ENCODE measurements at regions not wholly inside any gene's neighbourhood (a gene's known extent, or its start where the extent isn't known, plus 50 kb on each side); places are given as distances from the start of the nearest gene placed in this dataset.

DNA sequence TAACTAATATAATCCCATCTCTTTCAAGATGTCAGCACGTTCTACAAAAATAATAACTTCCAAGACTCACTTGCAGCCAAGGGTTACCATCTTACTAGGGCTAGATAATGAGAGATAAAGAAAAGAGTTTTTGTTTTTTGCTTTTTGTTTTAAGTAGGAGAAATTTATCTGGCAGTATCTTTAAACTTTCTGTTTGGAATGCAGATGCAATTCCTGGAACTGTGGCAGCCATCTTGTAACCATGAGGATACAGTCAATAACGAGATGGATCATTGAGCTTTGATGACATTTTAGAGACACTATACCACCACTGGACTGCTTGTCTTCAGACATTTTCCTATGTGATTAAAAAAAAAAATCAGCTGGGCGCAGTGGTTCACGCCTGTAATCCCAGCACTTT, 171.2 kb upstream of the ARID2 start:
- Histone ChIP-seq H2BK120ac (ENCODE audit: low read depth, low read length) (no peak overlapping the region), H4K91ac (ENCODE audit: low read length) (no peak overlapping the region), H2BK15ac (ENCODE audit: low read depth, poor library complexity, severe bottlenecking) (no peak overlapping the region), H2BK12ac (ENCODE audit: low read length in 2 of 2) (no peak overlapping the region), H2AFZ (ENCODE audit: low read depth, low read length) (no peak overlapping the region), H3K4ac (ENCODE audit: low read depth in 1 of 2, low read length in 2 of 2) (no peak overlapping the region), H4K8ac (ENCODE audit: low read length) (no peak overlapping the region), H3K36me3 (ENCODE audit: control insufficient read depth in 1 of 2, insufficient read depth in 2 of 2, low read depth in 1 of 2, low read length in 2 of 2) (no peaks in the 10 kb centered on the region), H3K27ac (ENCODE audit: low read length, poor library complexity, severe bottlenecking) (no peak overlapping the region), H3K9me3 (ENCODE audit: control insufficient read depth, low read length) (no peaks in the 10 kb centered on the region), H3K4me1 (ENCODE audit: control insufficient read depth, insufficient read depth, low read depth, low read length) (no peaks in the 10 kb centered on the region), H3K18ac (ENCODE audit: low read depth in 1 of 2, low read length in 2 of 2) (no peak overlapping the region), H3K27me3 (ENCODE audit: control insufficient read depth in 1 of 2, insufficient read depth in 1 of 2, low read length in 2 of 2) (no peaks in the 10 kb centered on the region), H3K9ac (ENCODE audit: low read length) (no peak overlapping the region), H2BK5ac (ENCODE audit: low read depth, low read length, poor library complexity, severe bottlenecking) (no peak overlapping the region), H3K23ac (ENCODE audit: low read length in 2 of 2) (no peak overlapping the region), H3K4me2 (ENCODE audit: low read length, poor library complexity, severe bottlenecking) (no peak overlapping the region), H3K14ac (ENCODE audit: low read length in 2 of 2) (no peak overlapping the region), H3K79me1 (replicated peaks; ENCODE audit: low read length, poor library complexity, severe bottlenecking) (no peaks in the 10 kb centered on the region), H2AK5ac (ENCODE audit: low read length, severe bottlenecking) (no peak overlapping the region), H3K4me3 (ENCODE audit: insufficient read depth in 1 of 2, low read depth in 1 of 2, low read length in 2 of 2) (no peak overlapping the region)
- no peak for DNase-seq
- WGBS = 96% methylated on average over 3 of the region's 4 CpGs

DNA sequence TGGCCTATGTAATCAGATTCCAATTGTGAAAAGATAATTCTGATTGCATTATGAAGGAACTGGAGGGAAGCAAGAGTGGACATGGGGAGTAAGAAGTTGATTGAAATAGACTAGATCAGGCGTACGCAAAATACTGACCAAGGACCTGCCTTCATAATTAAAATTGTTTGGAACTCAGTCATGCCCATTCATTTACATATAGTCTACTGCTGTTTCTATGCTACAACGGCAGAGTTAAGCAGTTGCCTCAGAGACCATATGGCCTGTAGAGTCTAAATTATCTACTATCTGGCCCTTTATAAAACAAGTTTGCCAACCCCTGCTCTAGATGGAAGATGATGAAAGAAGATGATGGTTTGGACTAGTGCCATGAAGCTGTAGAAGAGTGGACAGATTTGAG, 170.0 kb upstream of the ARID2 start:
- no peak overlapping the region for H3K9ac ChIP-seq (ENCODE audit: low read length)
- H3K27me3 ChIP-seq (ENCODE audit: control insufficient read depth in 1 of 2, insufficient read depth in 1 of 2, low read length in 2 of 2) = no peaks in the 10 kb centered on the region
- H3K23ac ChIP-seq (ENCODE audit: low read length in 2 of 2) = no peak overlapping the region
- no peak overlapping the region for H2AFZ ChIP-seq (ENCODE audit: low read depth, low read length)
- DNase-seq = no peak
- H3K79me1 ChIP-seq (replicated peaks; ENCODE audit: low read length, poor library complexity, severe bottlenecking) = no peaks in the 10 kb centered on the region
- no peaks in the 10 kb centered on the region for H3K9me3 ChIP-seq (ENCODE audit: control insufficient read depth, low read length)
- no peak overlapping the region for H3K18ac ChIP-seq (ENCODE audit: low read depth in 1 of 2, low read length in 2 of 2)
- H3K4me1 ChIP-seq (ENCODE audit: control insufficient read depth, insufficient read depth, low read depth, low read length) = no peaks in the 10 kb centered on the region
- H4K91ac ChIP-seq (ENCODE audit: low read length) = no peak overlapping the region
- no peak overlapping the region for H2BK15ac ChIP-seq (ENCODE audit: low read depth, poor library complexity, severe bottlenecking)
- no peak overlapping the region for H2BK120ac ChIP-seq (ENCODE audit: low read depth, low read length)
- H3K27ac ChIP-seq (ENCODE audit: low read length, poor library complexity, severe bottlenecking) = no peak overlapping the region
- H3K4me2 ChIP-seq (ENCODE audit: low read length, poor library complexity, severe bottlenecking) = no peak overlapping the region
- no peak overlapping the region for H3K4me3 ChIP-seq (ENCODE audit: insufficient read depth in 1 of 2, low read depth in 1 of 2, low read length in 2 of 2)
- no peak overlapping the region for H2BK12ac ChIP-seq (ENCODE audit: low read length in 2 of 2)
- no peak overlapping the region for H3K14ac ChIP-seq (ENCODE audit: low read length in 2 of 2)
- H4K8ac ChIP-seq (ENCODE audit: low read length) = no peak overlapping the region
- no peak overlapping the region for H2BK5ac ChIP-seq (ENCODE audit: low read depth, low read length, poor library complexity, severe bottlenecking)
- no peaks in the 10 kb centered on the region for H3K36me3 ChIP-seq (ENCODE audit: control insufficient read depth in 1 of 2, insufficient read depth in 2 of 2, low read depth in 1 of 2, low read length in 2 of 2)
- H3K4ac ChIP-seq (ENCODE audit: low read depth in 1 of 2, low read length in 2 of 2) = no peak overlapping the region
- H2AK5ac ChIP-seq (ENCODE audit: low read length, severe bottlenecking) = no peak overlapping the region
- 100% methylated on average over 3 of the region's 3 CpGs for WGBS

GRCh38 chr12:45560689-45561088, 168.8 kb upstream of the ARID2 start:
- no peaks in the 10 kb centered on the region for H3K36me3 ChIP-seq (ENCODE audit: control insufficient read depth in 1 of 2, insufficient read depth in 2 of 2, low read depth in 1 of 2, low read length in 2 of 2)
- no peak overlapping the region for H2BK12ac ChIP-seq (ENCODE audit: low read length in 2 of 2)
- 100% methylated on average over 2 of the region's 4 CpGs for WGBS
- no peak overlapping the region for H3K4ac ChIP-seq (ENCODE audit: low read depth in 1 of 2, low read length in 2 of 2)
- no peak overlapping the region for H2BK120ac ChIP-seq (ENCODE audit: low read depth, low read length)
- no peak overlapping the region for H3K14ac ChIP-seq (ENCODE audit: low read length in 2 of 2)
- no peak overlapping the region for H2BK5ac ChIP-seq (ENCODE audit: low read depth, low read length, poor library complexity, severe bottlenecking)
- H3K27me3 ChIP-seq (ENCODE audit: control insufficient read depth in 1 of 2, insufficient read depth in 1 of 2, low read length in 2 of 2) = no peaks in the 10 kb centered on the region
- H3K4me2 ChIP-seq (ENCODE audit: low read length, poor library complexity, severe bottlenecking) = no peak overlapping the region
- no peak overlapping the region for H4K91ac ChIP-seq (ENCODE audit: low read length)
- H3K79me1 ChIP-seq (replicated peaks; ENCODE audit: low read length, poor library complexity, severe bottlenecking) = no peaks in the 10 kb centered on the region
- H3K23ac ChIP-seq (ENCODE audit: low read length in 2 of 2) = no peak overlapping the region
- H2AFZ ChIP-seq (ENCODE audit: low read depth, low read length) = no peak overlapping the region
- no peak overlapping the region for H2BK15ac ChIP-seq (ENCODE audit: low read depth, poor library complexity, severe bottlenecking)
- no peak overlapping the region for H3K18ac ChIP-seq (ENCODE audit: low read depth in 1 of 2, low read length in 2 of 2)
- no peaks in the 10 kb centered on the region for H3K9me3 ChIP-seq (ENCODE audit: control insufficient read depth, low read length)
- H3K9ac ChIP-seq (ENCODE audit: low read length) = no peak overlapping the region
- H2AK5ac ChIP-seq (ENCODE audit: low read length, severe bottlenecking) = no peak overlapping the region
- H3K4me1 ChIP-seq (ENCODE audit: control insufficient read depth, insufficient read depth, low read depth, low read length) = no peaks in the 10 kb centered on the region
- no peak overlapping the region for H3K4me3 ChIP-seq (ENCODE audit: insufficient read depth in 1 of 2, low read depth in 1 of 2, low read length in 2 of 2)
- no peak for DNase-seq
- no peak overlapping the region for H3K27ac ChIP-seq (ENCODE audit: low read length, poor library complexity, severe bottlenecking)
- H4K8ac ChIP-seq (ENCODE audit: low read length) = no peak overlapping the region

DNA sequence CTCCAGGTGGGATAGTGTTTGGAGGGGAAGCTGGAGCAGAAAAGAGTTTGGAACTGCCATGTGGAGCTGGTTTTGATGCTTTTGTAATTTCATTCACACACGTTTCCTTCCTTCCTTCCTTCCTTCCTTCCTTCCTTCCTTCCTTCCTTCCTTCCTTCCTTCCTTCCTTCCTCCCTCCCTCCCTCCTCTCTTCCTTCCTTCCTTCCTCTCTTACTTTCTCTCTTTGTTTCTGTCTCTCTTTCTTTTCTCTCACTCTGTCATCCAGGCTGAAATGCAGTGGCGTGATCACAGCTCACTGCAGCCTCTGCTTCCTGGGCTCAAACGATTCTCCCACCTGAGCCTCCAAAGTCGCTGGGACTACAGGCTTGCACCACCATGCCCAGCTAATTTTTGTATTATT, 168.0 kb upstream of the ARID2 start:
- no peaks in the 10 kb centered on the region for H3K27me3 ChIP-seq (ENCODE audit: control insufficient read depth in 1 of 2, insufficient read depth in 1 of 2, low read length in 2 of 2)
- no peak overlapping the region for H3K27ac ChIP-seq (ENCODE audit: low read length, poor library complexity, severe bottlenecking)
- no peak overlapping the region for H2BK5ac ChIP-seq (ENCODE audit: low read depth, low read length, poor library complexity, severe bottlenecking)
- no peak overlapping the region for H3K9ac ChIP-seq (ENCODE audit: low read length)
- no peaks in the 10 kb centered on the region for H3K36me3 ChIP-seq (ENCODE audit: control insufficient read depth in 1 of 2, insufficient read depth in 2 of 2, low read depth in 1 of 2, low read length in 2 of 2)
- H3K4me1 ChIP-seq (ENCODE audit: control insufficient read depth, insufficient read depth, low read depth, low read length) = no peaks in the 10 kb centered on the region
- 82% methylated on average over 3 of the region's 4 CpGs for WGBS
- no peak overlapping the region for H2AFZ ChIP-seq (ENCODE audit: low read depth, low read length)
- no peak overlapping the region for H3K4me3 ChIP-seq (ENCODE audit: insufficient read depth in 1 of 2, low read depth in 1 of 2, low read length in 2 of 2)
- no peak overlapping the region for H4K91ac ChIP-seq (ENCODE audit: low read length)
- H3K79me1 ChIP-seq (replicated peaks; ENCODE audit: low read length, poor library complexity, severe bottlenecking) = no peaks in the 10 kb centered on the region
- no peak overlapping the region for H2BK15ac ChIP-seq (ENCODE audit: low read depth, poor library complexity, severe bottlenecking)
- no peak overlapping the region for H3K4ac ChIP-seq (ENCODE audit: low read depth in 1 of 2, low read length in 2 of 2)
- no peaks in the 10 kb centered on the region for H3K9me3 ChIP-seq (ENCODE audit: control insufficient read depth, low read length)
- H3K4me2 ChIP-seq (ENCODE audit: low read length, poor library complexity, severe bottlenecking) = no peak overlapping the region
- no peak overlapping the region for H4K8ac ChIP-seq (ENCODE audit: low read length)
- H3K14ac ChIP-seq (ENCODE audit: low read length in 2 of 2) = no peak overlapping the region
- no peak overlapping the region for H2BK12ac ChIP-seq (ENCODE audit: low read length in 2 of 2)
- no peak overlapping the region for H3K18ac ChIP-seq (ENCODE audit: low read depth in 1 of 2, low read length in 2 of 2)
- no peak overlapping the region for H2AK5ac ChIP-seq (ENCODE audit: low read length, severe bottlenecking)
- no peak overlapping the region for H2BK120ac ChIP-seq (ENCODE audit: low read depth, low read length)
- DNase-seq = no peak
- H3K23ac ChIP-seq (ENCODE audit: low read length in 2 of 2) = no peak overlapping the region
